Kidney (tissue), 13 donors: ENCODE measurements at regions not wholly inside any gene's neighbourhood (a gene's known extent, or its start where the extent isn't known, plus 50 kb on each side); places are given as distances from the start of the nearest gene placed in this dataset.
"Not testable (repeated sequence)": the region's sequence is repeated elsewhere in the genome, so short reads cannot be mapped to it uniquely, and the experiment has no call there.

ENCODE experiments used
- DNase-seq, 5 donors: peaks; one replicate each; pipeline ENCODE4 v3.0.0-alpha.2; 2013 to 2020
- FAIRE-seq: peaks from 2 replicates; lab custom pipeline; 2012; peaks lifted over from hg19 to GRCh38; lab: Jason Lieb, UNC
- H3K27ac ChIP-seq, 2 donors: one replicate each; pipeline ENCODE4 v1.7.0; 2013; ENCODE audit warnings: low read depth in 2 of 2, low read length in 2 of 2, inconsistent platforms in 1 of 2
- H3K27me3 ChIP-seq: one replicate; pipeline ENCODE4 v1.7.1; 2013; ENCODE audit warnings: low read length, inconsistent platforms; ENCODE audit not compliant: control insufficient read depth, insufficient read depth
- H3K36me3 ChIP-seq, 3 donors: one replicate each; pipeline versions ENCODE4 v1.7.0 to v1.7.1; 2013; ENCODE audit warnings: low read length in 3 of 3, control low read depth in 1 of 3, inconsistent platforms in 1 of 3; ENCODE audit not compliant: insufficient read depth in 3 of 3, control insufficient read depth in 2 of 3
- H3K4me1 ChIP-seq, 3 donors: one replicate each; pipeline versions ENCODE4 v1.7.0 to v1.7.1; 2013; ENCODE audit warnings: low read length in 3 of 3, inconsistent platforms in 1 of 3, low read depth in 1 of 3; ENCODE audit not compliant: control insufficient read depth in 2 of 3, insufficient read depth in 2 of 3
- H3K4me3 ChIP-seq, 3 donors: one replicate each; pipeline versions ENCODE4 v1.7.0 to v1.8.1; 2013; ENCODE audit warnings: low read length in 3 of 3, control low read depth in 1 of 3, inconsistent platforms in 1 of 3
- H3K9ac ChIP-seq, 3 donors: one replicate each; pipeline versions ENCODE4 v1.7.0 to v1.7.1; 2013; ENCODE audit warnings: low read length in 3 of 3, control low read depth in 1 of 3, inconsistent platforms in 1 of 3
- H3K9me3 ChIP-seq, 3 donors: one replicate each; pipeline versions ENCODE4 v1.7.0 to v1.7.1; 2013; ENCODE audit warnings: low read length in 3 of 3, control low read depth in 1 of 3, inconsistent platforms in 1 of 3; ENCODE audit not compliant: control insufficient read depth in 2 of 3, insufficient read depth in 1 of 3
- CTCF ChIP-seq: IDR thresholded peaks from 3 replicates; pipeline ENCODE4 v1.5.1; 2012; ENCODE audit warnings: mild to moderate bottlenecking, moderate library complexity, borderline replicate concordance; ENCODE audit not compliant: insufficient read depth; ENCODE audit errors: extremely low read depth
- intact Hi-C: fragments of 100-400 bp; cut with DNase I; formaldehyde crosslinking; loops from one replicate; pipeline ENCODE4 v1.11.1; 2022
- donor health status: control.
- donor health status: control.
- donor health status: control.
- donor health status: control.
- donor health status: control.
- donor health status: DM: yes; HTN: yes; CAD: no.
- donor health status: Normal renal cell carcinoma (clear cell type).

GRCh38 chr3:23728601-23729117 is 77.1 kb upstream of the UBE2E1 start:
- Histone ChIP-seq H3K4me3 (no peak overlapping the region), H3K9me3 (no peaks in the 10 kb centered on the region), H3K27ac (no peak overlapping the region), H3K36me3 (no peaks in the 10 kb centered on the region), H3K4me1 (no peaks in the 10 kb centered on the region), H3K9ac (no peak overlapping the region), H3K27me3 (no peaks in the 10 kb centered on the region)
- FAIRE-seq (no peak), DNase-seq (no peak)
- TF ChIP-seq CTCF = no peak
- intact Hi-C loops = no loop called here

GRCh38 chr3:23729362-23729761 is 76.4 kb upstream of the UBE2E1 start:
- H3K9me3 ChIP-seq, H3K4me1 ChIP-seq, intact Hi-C loops, DNase-seq, FAIRE-seq, H3K27me3 ChIP-seq, H3K4me3 ChIP-seq, H3K27ac ChIP-seq, H3K9ac ChIP-seq, H3K36me3 ChIP-seq: not testable (repeated sequence)

GRCh38 chr3:23734481-23734880 is 71.3 kb upstream of the UBE2E1 start:
- no peak overlapping the region for H3K27ac ChIP-seq
- H3K4me3 ChIP-seq = no peak overlapping the region
- intact Hi-C loops = no loop called here
- H3K4me1 ChIP-seq = peaks cover 0 to 4% (median 0%) of the 10 kb centered on the region in 3 donors
- H3K9me3 ChIP-seq = no peaks in the 10 kb centered on the region
- H3K36me3 ChIP-seq = no peaks in the 10 kb centered on the region
- no peak for TF ChIP-seq CTCF
- DNase-seq = no peak
- no peaks in the 10 kb centered on the region for H3K27me3 ChIP-seq
- FAIRE-seq = no peak
- no peak overlapping the region for H3K9ac ChIP-seq

- H3K4me1 ChIP-seq = peaks cover 0 to 4% (median 0%) of the 10 kb centered on the region in 3 donors
- no peaks in the 10 kb centered on the region for H3K36me3 ChIP-seq
- no peak for DNase-seq
- intact Hi-C loops = no loop called here
- no peak overlapping the region for H3K4me3 ChIP-seq
- no peak for TF ChIP-seq CTCF
- H3K9me3 ChIP-seq = no peaks in the 10 kb centered on the region
- no peak overlapping the region for H3K27ac ChIP-seq
- no peak for FAIRE-seq
- H3K27me3 ChIP-seq = no peaks in the 10 kb centered on the region
- no peak overlapping the region for H3K9ac ChIP-seq
Measured at GRCh38 chr3:23735062-23735461, 70.7 kb upstream of the UBE2E1 start.
